Naive thymus-derived CD8-positive, alpha-beta T cell (primary cell): ENCODE measurements at regions not wholly inside any gene's neighbourhood (a gene's known extent, or its start where the extent isn't known, plus 50 kb on each side); places are given as distances from the start of the nearest gene placed in this dataset.
"Not testable (repeated sequence)": the region's sequence is repeated elsewhere in the genome, so short reads cannot be mapped to it uniquely, and the experiment has no call there.

Experiments used
- ATAC-seq, 2 donors: fragments of 150-1000 bp; cut with Tn5 transposase in 1 of 2; sonication (Bioruptor Pico), chemical (Tn5 transposase) in 1 of 2; 1 replicate in 1 of 2; 2 replicates in 1 of 2; pipeline ENCODE4 v1.10.0; 2021; ENCODE audit warnings: mild to moderate bottlenecking in 2 of 2, moderate library complexity in 2 of 2
- POLR2A ChIA-PET: fragments of 350-600 bp; sonication (Branson Sonifier 250); formaldehyde crosslinking; loops from one replicate; lab custom pipeline; 2021; ENCODE audit warnings: antibody characterized with exemption; lab: Charles Lee
- DNase-seq, 10 donors: peaks; one replicate each; pipeline versions ENCODE4 v3.0.0 to v3.0.0-alpha.2; 2020 to 2022
- H3K27ac Mint-ChIP-seq, 10 donors: one replicate each; pipeline ENCODE4 v1.8.0; 2020 to 2022; ENCODE audit warnings: mild to moderate bottlenecking in 10 of 10, mixed read lengths in 10 of 10, moderate library complexity in 4 of 10, inconsistent platforms in 1 of 10
- H3K27me3 Mint-ChIP-seq, 5 donors: one replicate each; pipeline ENCODE4 v1.8.0; 2021 to 2022; ENCODE audit warnings: mixed read lengths in 5 of 5
- H3K36me3 Mint-ChIP-seq, 3 donors: one replicate each; pipeline ENCODE4 v1.8.0; 2020 to 2022; ENCODE audit warnings: mixed read lengths in 3 of 3, mild to moderate bottlenecking in 2 of 3, inconsistent platforms in 1 of 3
- H3K4me1 Mint-ChIP-seq, 4 donors: one replicate each; pipeline ENCODE4 v1.8.0; 2021 to 2022; ENCODE audit warnings: mixed read lengths in 4 of 4
- H3K4me3 Mint-ChIP-seq, 10 donors: one replicate each; pipeline ENCODE4 v1.8.0; 2020 to 2022; ENCODE audit warnings: mild to moderate bottlenecking in 10 of 10, mixed read lengths in 10 of 10, moderate library complexity in 6 of 10, inconsistent platforms in 1 of 10
- H3K9me3 Mint-ChIP-seq, 9 donors: one replicate each; pipeline ENCODE4 v1.8.0; 2020 to 2022; ENCODE audit warnings: mixed read lengths in 9 of 9, mild to moderate bottlenecking in 3 of 9, inconsistent platforms in 1 of 9, moderate library complexity in 1 of 9

GRCh38 chr4:114034189-114034588 lies 54.7 kb upstream of the ARSJ start:
- DNase-seq (no peak), ATAC-seq (no peak)
- Mint-ChIP-seq H3K4me3 (no peak overlapping the region), H3K27ac (no peak overlapping the region), H3K36me3 (no peaks in the 10 kb centered on the region), H3K27me3 (peaks cover 0 to 4% (median 0%) of the 10 kb centered on the region in 5 donors), H3K4me1 (peaks cover 0 to 3% (median 0%) of the 10 kb centered on the region in 4 donors), H3K9me3 (no peaks in the 10 kb centered on the region)
- POLR2A ChIA-PET, result no interaction called here

DNA sequence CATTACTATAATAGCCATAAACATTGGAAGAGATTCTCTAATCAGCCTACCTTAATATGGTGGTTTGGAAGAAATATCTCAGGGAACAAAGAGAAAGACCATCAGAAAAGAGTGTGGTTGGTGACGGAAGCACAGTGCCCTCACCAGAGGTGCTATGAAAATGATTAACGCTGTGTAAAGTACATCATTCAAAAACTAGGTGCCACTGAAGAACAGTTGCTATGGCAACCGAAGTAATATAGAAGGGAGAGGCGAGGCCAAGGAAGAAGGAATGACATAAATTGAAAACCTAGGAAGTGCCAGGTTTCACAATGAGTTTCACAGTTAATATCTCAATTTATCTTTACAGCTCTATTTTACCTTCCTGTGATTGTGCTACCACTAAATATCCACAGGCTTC lies 57.0 kb upstream of the ARSJ start:
- DNase-seq (no peak), ATAC-seq (no peak)
- Mint-ChIP-seq H3K27me3 (peaks cover 0 to 4% (median 0%) of the 10 kb centered on the region in 5 donors), H3K36me3 (no peaks in the 10 kb centered on the region), H3K4me1 (peaks cover 0 to 13% (median 3%) of the 10 kb centered on the region in 4 donors), H3K9me3 (no peaks in the 10 kb centered on the region), H3K27ac (no peak overlapping the region), H3K4me3 (no peak overlapping the region)
- POLR2A ChIA-PET, result no interaction called here

DNA sequence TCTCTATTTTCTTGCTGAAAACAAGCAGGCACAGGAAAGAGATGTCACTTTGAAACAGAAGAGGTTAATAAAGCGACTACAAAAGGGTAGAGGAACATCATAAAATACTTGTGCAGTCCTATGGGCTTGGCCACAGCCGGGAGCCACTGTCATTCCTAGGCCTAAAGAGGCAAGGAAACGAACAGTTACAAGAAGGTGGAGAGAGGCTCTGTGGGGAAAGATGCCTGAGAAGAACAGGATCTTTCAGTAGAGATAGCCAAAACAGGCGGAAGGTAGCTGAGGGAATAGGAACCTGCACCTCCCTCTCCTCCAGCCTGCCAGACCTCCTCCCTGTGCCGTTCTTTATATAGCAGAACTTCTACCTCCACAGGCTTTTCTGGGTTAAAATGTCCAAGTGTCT lies 57.4 kb upstream of the ARSJ start:
- POLR2A ChIA-PET, result no interaction called here
- DNase-seq (no peak), ATAC-seq (no peak)
- Mint-ChIP-seq H3K27ac (no peak overlapping the region), H3K9me3 (no peaks in the 10 kb centered on the region), H3K4me3 (no peak overlapping the region), H3K36me3 (no peaks in the 10 kb centered on the region), H3K27me3 (peaks cover 0 to 4% (median 0%) of the 10 kb centered on the region in 5 donors), H3K4me1 (peaks cover 0 to 13% (median 3%) of the 10 kb centered on the region in 4 donors)

DNA sequence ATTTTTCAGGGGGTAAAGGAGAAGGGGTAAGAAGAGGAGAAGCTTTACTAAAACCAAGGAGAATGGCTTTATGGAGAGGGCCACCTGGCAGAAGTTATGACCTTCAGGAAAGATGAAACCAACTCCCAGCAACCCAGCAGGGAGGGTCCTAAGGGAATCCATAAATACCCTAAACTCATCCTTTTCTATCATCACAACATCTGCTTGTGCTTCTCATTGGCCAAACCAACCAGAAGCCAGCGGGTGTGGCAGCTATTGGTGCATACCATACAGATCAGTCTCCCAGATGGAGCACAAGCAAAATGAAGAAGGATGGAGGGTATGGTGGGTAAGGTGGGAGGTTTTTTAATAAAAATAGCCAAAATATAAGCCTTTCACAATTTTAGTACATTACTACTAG lies 58.5 kb upstream of the ARSJ start:
- Mint-ChIP-seq H3K27me3 (peaks cover 0 to 4% (median 0%) of the 10 kb centered on the region in 5 donors), H3K27ac (no peak overlapping the region), H3K9me3 (peaks cover 0 to 4% (median 0%) of the 10 kb centered on the region in 9 donors), H3K4me3 (no peak overlapping the region), H3K4me1 (peaks cover 0 to 13% (median 3%) of the 10 kb centered on the region in 4 donors), H3K36me3 (no peaks in the 10 kb centered on the region)
- POLR2A ChIA-PET, result no interaction called here
- ATAC-seq, result no peak
- DNase-seq, result no peak

GRCh38 chr4:114038762-114039387 lies 59.4 kb upstream of the ARSJ start:
- peaks cover 0 to 4% (median 0%) of the 10 kb centered on the region in 5 donors for H3K27me3 Mint-ChIP-seq
- peaks cover 0 to 4% (median 0%) of the 10 kb centered on the region in 9 donors for H3K9me3 Mint-ChIP-seq
- DNase-seq (no peak), ATAC-seq (no peak)
- POLR2A ChIA-PET, result no interaction called here
- peaks cover 0 to 13% (median 3%) of the 10 kb centered on the region in 4 donors for H3K4me1 Mint-ChIP-seq
- H3K27ac Mint-ChIP-seq, result no peak overlapping the region
- H3K4me3 Mint-ChIP-seq, result no peak overlapping the region
- no peaks in the 10 kb centered on the region for H3K36me3 Mint-ChIP-seq

DNA sequence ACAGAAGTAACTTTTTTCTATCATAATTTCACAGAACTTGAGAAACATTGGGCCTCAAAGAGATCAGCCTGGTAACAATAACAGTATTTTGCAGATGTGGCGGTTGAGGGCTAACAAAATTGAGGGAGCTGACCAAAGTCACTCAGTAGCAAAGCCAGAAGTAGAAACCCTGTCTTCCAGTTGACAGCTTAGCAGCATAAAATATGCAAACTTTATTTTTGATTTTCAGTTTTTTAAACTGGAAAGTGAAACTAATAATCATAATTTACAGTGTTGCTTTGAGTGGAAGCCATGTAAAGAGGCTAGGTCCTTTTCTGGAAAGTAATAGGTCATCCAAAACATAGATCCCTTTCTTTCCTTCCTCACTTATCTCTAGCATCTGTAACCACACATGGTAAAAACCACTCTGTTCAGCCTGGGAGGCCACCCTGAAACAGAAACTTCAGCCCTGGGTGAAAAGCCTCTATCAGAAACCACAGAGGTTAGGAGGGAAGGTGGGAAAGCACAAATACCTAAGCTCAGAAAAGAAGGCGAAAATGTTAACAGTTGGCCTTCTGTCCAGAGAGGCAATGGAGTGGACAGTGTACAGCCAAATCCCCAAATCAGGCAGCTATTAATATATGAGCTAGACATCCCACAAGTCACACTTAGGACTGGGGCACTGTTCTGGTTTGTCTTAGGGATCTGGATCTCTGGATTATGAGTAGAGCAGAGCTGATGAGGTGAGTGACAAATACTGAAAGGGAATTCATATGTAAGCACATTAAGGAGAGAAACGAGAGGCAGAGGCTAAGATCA lies 61.1 kb upstream of the ARSJ start:
- Mint-ChIP-seq H3K4me1 (peaks cover 0 to 13% (median 5%) of the 10 kb centered on the region in 4 donors), H3K9me3 (peaks cover 0 to 4% (median 0%) of the 10 kb centered on the region in 9 donors), H3K27ac (peak overlapping the region in 3 of 10 donors; percentile 22 to 68 (median 67)), H3K4me3 (no peak overlapping the region), H3K36me3 (no peaks in the 10 kb centered on the region), H3K27me3 (peaks cover 0 to 4% (median 0%) of the 10 kb centered on the region in 5 donors)
- ATAC-seq (no peak), DNase-seq (no peak)
- POLR2A ChIA-PET, result no interaction called here

- Mint-ChIP-seq H3K36me3 (no peaks in the 10 kb centered on the region), H3K4me3 (no peak overlapping the region), H3K27me3 (peaks cover 0 to 4% (median 0%) of the 10 kb centered on the region in 5 donors), H3K4me1 (peaks cover 0 to 13% (median 5%) of the 10 kb centered on the region in 4 donors), H3K27ac (peak overlapping the region in 1 of 10 donors; percentile 68), H3K9me3 (peaks cover 0 to 4% (median 0%) of the 10 kb centered on the region in 9 donors)
- DNase-seq (no peak), ATAC-seq (no peak)
- POLR2A ChIA-PET, result no interaction called here
These were observed 61.6 kb upstream of the ARSJ start for GRCh38 chr4:114041117-114041475.

DNA sequence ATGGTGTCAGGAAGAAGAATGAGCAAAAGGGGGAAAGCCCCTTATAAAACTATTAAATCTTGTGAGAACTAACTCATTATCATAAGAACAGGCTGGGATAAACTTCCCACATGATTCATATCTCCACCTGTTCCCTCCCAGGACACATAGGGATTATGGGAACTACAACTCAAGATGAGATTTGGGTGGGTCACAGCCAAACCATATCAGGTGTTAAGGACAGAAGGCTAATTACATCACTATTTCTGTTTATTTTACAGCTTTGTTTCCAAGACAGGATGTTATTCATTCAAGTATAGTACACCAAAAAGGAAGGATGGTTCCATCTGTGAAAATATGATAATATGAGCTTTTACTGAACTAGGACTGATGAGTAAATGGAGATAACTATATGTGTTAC lies 63.7 kb upstream of the ARSJ start:
- H3K9me3 Mint-ChIP-seq, result peaks cover 0 to 4% (median 0%) of the 10 kb centered on the region in 9 donors
- no peaks in the 10 kb centered on the region for H3K27me3 Mint-ChIP-seq
- DNase-seq (no peak), ATAC-seq (no peak)
- POLR2A ChIA-PET, result no interaction called here
- no peak overlapping the region for H3K27ac Mint-ChIP-seq
- peaks cover 0 to 10% (median 6%) of the 10 kb centered on the region in 4 donors for H3K4me1 Mint-ChIP-seq
- H3K36me3 Mint-ChIP-seq, result no peaks in the 10 kb centered on the region
- H3K4me3 Mint-ChIP-seq, result no peak overlapping the region

DNA sequence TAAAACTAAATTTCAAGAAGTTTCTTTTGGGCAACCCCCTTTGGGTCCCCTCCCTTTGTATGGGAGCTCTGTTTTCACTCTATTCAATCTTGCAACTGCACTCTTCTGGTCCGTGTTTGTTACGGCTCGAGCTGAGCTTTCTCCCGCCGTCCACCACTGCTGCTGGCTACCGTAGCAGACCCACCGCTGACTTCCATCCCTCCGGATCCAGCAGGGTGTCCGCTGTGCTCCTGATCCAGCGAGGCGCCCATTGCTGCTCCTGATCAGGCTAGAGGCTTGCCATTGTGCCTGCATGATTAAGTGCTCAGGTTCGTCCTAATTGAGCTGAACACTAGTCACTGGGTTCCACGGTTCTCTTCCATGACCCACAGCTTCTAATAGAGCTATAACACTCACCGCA lies 64.9 kb upstream of the ARSJ start:
- H3K27me3 Mint-ChIP-seq, H3K36me3 Mint-ChIP-seq, ATAC-seq, POLR2A ChIA-PET, H3K9me3 Mint-ChIP-seq, DNase-seq, H3K4me3 Mint-ChIP-seq: not testable (repeated sequence)
- H3K4me1 Mint-ChIP-seq, result peaks cover 0 to 10% (median 6%) of the 10 kb centered on the region in 4 donors
- peak overlapping the region in 1 of 10 donors; percentile 82 for H3K27ac Mint-ChIP-seq

DNA sequence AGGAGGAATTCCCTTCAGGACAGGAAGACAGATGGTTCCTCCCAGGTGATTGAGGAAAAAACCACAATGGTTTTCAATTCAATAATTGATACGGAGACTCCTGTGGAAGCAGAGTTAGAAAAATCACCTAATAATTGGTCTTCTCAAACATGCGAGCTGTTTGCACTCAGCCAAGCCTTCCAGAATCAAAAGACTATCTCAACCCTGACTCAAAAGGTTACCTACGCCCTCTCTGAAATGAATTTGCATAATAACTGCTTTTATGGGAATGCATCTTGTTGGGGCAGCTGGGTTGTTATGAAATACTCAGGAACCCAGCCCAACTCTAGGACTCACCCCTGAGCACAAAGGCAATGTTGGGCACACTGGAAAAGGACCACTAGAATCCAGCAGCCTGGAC lies 66.9 kb upstream of the ARSJ start:
- POLR2A ChIA-PET, result no interaction called here
- DNase-seq (no peak), ATAC-seq (no peak)
- Mint-ChIP-seq H3K27ac (no peak overlapping the region), H3K27me3 (peaks cover 0 to 1% (median 0%) of the 10 kb centered on the region in 5 donors), H3K4me3 (no peak overlapping the region), H3K9me3 (peaks cover 0 to 4% (median 0%) of the 10 kb centered on the region in 9 donors), H3K36me3 (no peaks in the 10 kb centered on the region), H3K4me1 (peaks cover 0 to 5% (median 0%) of the 10 kb centered on the region in 4 donors)

GRCh38 chr4:114048154-114048553 lies 68.7 kb upstream of the ARSJ start:
- not testable (repeated sequence) for H3K4me3 Mint-ChIP-seq, H3K9me3 Mint-ChIP-seq, ATAC-seq

GRCh38 chr4:114052227-114052626 lies 72.8 kb upstream of the ARSJ start:
- no peak for ATAC-seq
- H3K36me3 Mint-ChIP-seq, result peaks cover 0 to 7% (median 4%) of the 10 kb centered on the region in 3 donors
- no peak overlapping the region for H3K4me3 Mint-ChIP-seq
- no peak overlapping the region for H3K27ac Mint-ChIP-seq
- no peak for DNase-seq
- POLR2A ChIA-PET, result no interaction called here
- H3K9me3 Mint-ChIP-seq, result peaks cover 4 to 27% (median 14%) of the 10 kb centered on the region in 9 donors
- peaks cover 0 to 2% (median 0%) of the 10 kb centered on the region in 4 donors for H3K4me1 Mint-ChIP-seq
- peaks cover 0 to 1% (median 0%) of the 10 kb centered on the region in 5 donors for H3K27me3 Mint-ChIP-seq

More at GRCh38 chr4:114048154-114048553, 68.7 kb upstream of the ARSJ start:
- DNase-seq, H3K27me3 Mint-ChIP-seq, H3K27ac Mint-ChIP-seq, H3K4me1 Mint-ChIP-seq, POLR2A ChIA-PET, H3K36me3 Mint-ChIP-seq: not testable (repeated sequence)

DNA sequence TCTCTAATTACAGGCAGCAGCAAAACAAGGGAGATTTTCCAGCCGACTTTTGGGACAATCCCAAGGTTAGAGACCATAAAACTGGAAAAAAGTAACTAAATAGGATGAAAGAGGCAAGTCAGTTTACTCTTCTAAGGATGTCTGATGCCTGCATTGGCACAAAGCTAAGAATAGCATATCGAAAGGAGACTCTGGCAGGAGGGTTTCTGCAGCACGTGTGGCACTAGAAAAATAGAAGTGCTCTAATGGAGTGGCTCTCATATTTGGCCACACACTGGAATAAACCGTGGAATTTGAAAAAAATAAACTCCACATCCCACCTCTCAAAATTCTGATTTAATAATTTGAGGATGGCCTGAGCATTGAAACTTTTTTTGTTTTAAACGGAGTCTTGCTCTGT lies 77.2 kb upstream of the ARSJ start:
- peaks cover 0 to 7% (median 6%) of the 10 kb centered on the region in 3 donors for H3K36me3 Mint-ChIP-seq
- no peak for DNase-seq
- H3K9me3 Mint-ChIP-seq, result peaks cover 4 to 27% (median 14%) of the 10 kb centered on the region in 9 donors
- peaks cover 0 to 6% (median 2%) of the 10 kb centered on the region in 5 donors for H3K27me3 Mint-ChIP-seq
- POLR2A ChIA-PET, result no interaction called here
- peak overlapping the region in 1 of 10 donors; percentile 17 for H3K27ac Mint-ChIP-seq
- no peak for ATAC-seq
- H3K4me3 Mint-ChIP-seq, result no peak overlapping the region
- no peaks in the 10 kb centered on the region for H3K4me1 Mint-ChIP-seq
